ENCODE measurements at regions not wholly inside any gene's neighbourhood (a gene's known extent, or its start where the extent isn't known, plus 50 kb on each side); places are given as distances from the start of the nearest gene placed in this dataset.

GRCh38 chr10:106479636-106480035 is 684.9 kb downstream of the SORCS1 start:
- BruUV-seq (replicated peaks), result no TSS peak
- H3K4me1 ChIP-seq, result no peaks in the 10 kb centered on the region
- no peak overlapping the region for H3K4me3 ChIP-seq (ENCODE audit: low read depth, low read length)
- DNase-seq, result no peak
- TF ChIP-seq CTCF (IDR thresholded peaks at IDR 0.05; ENCODE audit: insufficient read depth in 1 of 2, low read depth in 1 of 2, low read length in 1 of 2, severe bottlenecking in 1 of 2, unreplicated experiment in 1 of 2), result no peak
- Mint-ChIP-seq H3K27me3 (ENCODE audit: insufficient read depth, unreplicated experiment) (no peaks in the 10 kb centered on the region), H3K4me3 (ENCODE audit: unreplicated experiment) (no peak overlapping the region), H3K27ac (ENCODE audit: unreplicated experiment) (no peak overlapping the region), H3K36me3 (ENCODE audit: insufficient read depth, unreplicated experiment) (no peaks in the 10 kb centered on the region), H3K9me3 (ENCODE audit: unreplicated experiment) (no peaks in the 10 kb centered on the region), H3K4me1 (ENCODE audit: low read depth, unreplicated experiment) (no peaks in the 10 kb centered on the region)
- H3K36me3 ChIP-seq (ENCODE audit: control insufficient read depth, insufficient read depth, low read length), result no peaks in the 10 kb centered on the region
- no peaks in the 10 kb centered on the region for H3K9me3 ChIP-seq
- ChIA-PET CTCF (no interaction called here), POLR2A (no interaction called here)
- H3K27me3 ChIP-seq (replicated peaks; ENCODE audit: control insufficient read depth, insufficient read depth, low read length), result no peaks in the 10 kb centered on the region
- intact Hi-C loops (cut with micrococcal nuclease; ENCODE audit: unreplicated experiment), result no loop called here

GRCh38 chr10:106474876-106475275 is 689.6 kb downstream of the SORCS1 start:
- Mint-ChIP-seq H3K27ac (ENCODE audit: unreplicated experiment) (no peak overlapping the region), H3K36me3 (ENCODE audit: insufficient read depth, unreplicated experiment) (no peaks in the 10 kb centered on the region), H3K27me3 (ENCODE audit: insufficient read depth, unreplicated experiment) (no peaks in the 10 kb centered on the region), H3K4me3 (ENCODE audit: unreplicated experiment) (no peak overlapping the region), H3K9me3 (ENCODE audit: unreplicated experiment) (no peaks in the 10 kb centered on the region), H3K4me1 (ENCODE audit: low read depth, unreplicated experiment) (no peaks in the 10 kb centered on the region)
- H3K4me3 ChIP-seq (ENCODE audit: low read depth, low read length), result no peak overlapping the region
- POLR2A ChIA-PET, result no interaction called here
- no peak for DNase-seq
- H3K36me3 ChIP-seq (ENCODE audit: control insufficient read depth, insufficient read depth, low read length), result no peaks in the 10 kb centered on the region
- no peak for TF ChIP-seq CTCF (IDR thresholded peaks at IDR 0.05; ENCODE audit: insufficient read depth in 1 of 2, low read depth in 1 of 2, low read length in 1 of 2, severe bottlenecking in 1 of 2, unreplicated experiment in 1 of 2)
- CTCF ChIA-PET, result no interaction called here
- no peaks in the 10 kb centered on the region for H3K9me3 ChIP-seq
- no peaks in the 10 kb centered on the region for H3K27me3 ChIP-seq (replicated peaks; ENCODE audit: control insufficient read depth, insufficient read depth, low read length)
- no peaks in the 10 kb centered on the region for H3K4me1 ChIP-seq
- no TSS peak for BruUV-seq (replicated peaks)
- intact Hi-C loops (cut with micrococcal nuclease; ENCODE audit: unreplicated experiment), result no loop called here

- BruUV-seq (replicated peaks), result no TSS peak
- no peaks in the 10 kb centered on the region for H3K36me3 ChIP-seq (ENCODE audit: control insufficient read depth, insufficient read depth, low read length)
- DNase-seq, result no peak
- Mint-ChIP-seq H3K27me3 (ENCODE audit: insufficient read depth, unreplicated experiment) (no peaks in the 10 kb centered on the region), H3K27ac (ENCODE audit: unreplicated experiment) (no peak overlapping the region), H3K4me3 (ENCODE audit: unreplicated experiment) (no peak overlapping the region), H3K9me3 (ENCODE audit: unreplicated experiment) (no peaks in the 10 kb centered on the region), H3K4me1 (ENCODE audit: low read depth, unreplicated experiment) (no peaks in the 10 kb centered on the region), H3K36me3 (ENCODE audit: insufficient read depth, unreplicated experiment) (no peaks in the 10 kb centered on the region)
- ChIA-PET POLR2A (no interaction called here), CTCF (no interaction called here)
- no peak for TF ChIP-seq CTCF (IDR thresholded peaks at IDR 0.05; ENCODE audit: insufficient read depth in 1 of 2, low read depth in 1 of 2, low read length in 1 of 2, severe bottlenecking in 1 of 2, unreplicated experiment in 1 of 2)
- intact Hi-C loops (cut with micrococcal nuclease; ENCODE audit: unreplicated experiment), result no loop called here
- H3K9me3 ChIP-seq, result no peaks in the 10 kb centered on the region
- no peaks in the 10 kb centered on the region for H3K4me1 ChIP-seq
- H3K27me3 ChIP-seq (replicated peaks; ENCODE audit: control insufficient read depth, insufficient read depth, low read length), result no peaks in the 10 kb centered on the region
- no peak overlapping the region for H3K4me3 ChIP-seq (ENCODE audit: low read depth, low read length)
Measured at GRCh38 chr10:106473129-106473685, 691.3 kb downstream of the SORCS1 start.

Data from Caco-2 (cell line).